HG02623 (cell line): ENCODE measurements at regions not wholly inside any gene's neighbourhood (a gene's known extent, or its start where the extent isn't known, plus 50 kb on each side); places are given as distances from the start of the nearest gene placed in this dataset.
"Not testable (repeated sequence)": the region's sequence is repeated elsewhere in the genome, so short reads cannot be mapped to it uniquely, and the experiment has no call there.

Experiments used
- ATAC-seq: cut with Tn5 transposase; IDR thresholded peaks from one replicate; pipeline ENCODE4 v1.9.1; 2021; ENCODE audit warnings: moderate library complexity; ENCODE audit not compliant: unreplicated experiment

- ATAC-seq = no peak
Observed at GRCh38 chr11:47928426-47928825, 51.9 kb upstream of the PTPRJ start.

- ATAC-seq = no peak
Observed at GRCh38 chr11:47924184-47924691, 56.1 kb upstream of the PTPRJ start.

GRCh38 chr11:47923667-47924066 lies 56.7 kb upstream of the PTPRJ start:
- no peak for ATAC-seq

- not testable (repeated sequence) for ATAC-seq
Observed at GRCh38 chr11:47921080-47921555, 59.2 kb upstream of the PTPRJ start.

GRCh38 chr11:47918882-47919495 lies 61.4 kb upstream of the PTPRJ start:
- no peak for ATAC-seq

- no peak for ATAC-seq
Observed at GRCh38 chr11:47918370-47918690, 62.0 kb upstream of the PTPRJ start.

GRCh38 chr11:47917599-47918369 lies 62.6 kb upstream of the PTPRJ start:
- ATAC-seq = no peak

GRCh38 chr11:47916361-47916841 lies 64.0 kb upstream of the PTPRJ start:
- ATAC-seq = no peak

GRCh38 chr11:47915783-47916182 lies 64.6 kb upstream of the PTPRJ start:
- ATAC-seq = no peak

GRCh38 chr11:47915374-47915773 lies 65.0 kb upstream of the PTPRJ start:
- ATAC-seq = no peak

- ATAC-seq = no peak
Observed at GRCh38 chr11:47914743-47915142, 65.6 kb upstream of the PTPRJ start.

- no peak for ATAC-seq
Observed at GRCh38 chr11:47913529-47914244, 65.5 kb upstream of the NUP160 start.

GRCh38 chr11:47912843-47913437 lies 64.8 kb upstream of the NUP160 start:
- no peak for ATAC-seq

- ATAC-seq = no peak
Observed at GRCh38 chr11:47911149-47911548, 63.0 kb upstream of the NUP160 start.

- no peak for ATAC-seq
Observed at GRCh38 chr11:47908198-47908597, 60.0 kb upstream of the NUP160 start.

- no peak for ATAC-seq
Observed at GRCh38 chr11:47907499-47907898, 59.3 kb upstream of the NUP160 start.

GRCh38 chr11:47906066-47906465 lies 57.9 kb upstream of the NUP160 start:
- no peak for ATAC-seq

- no peak for ATAC-seq
Observed at GRCh38 chr11:47905358-47906059, 57.4 kb upstream of the NUP160 start.

- no peak for ATAC-seq
Observed at GRCh38 chr11:47904808-47905207, 56.7 kb upstream of the NUP160 start.

GRCh38 chr11:47904048-47904447 lies 55.9 kb upstream of the NUP160 start:
- ATAC-seq = no peak

GRCh38 chr11:47899801-47900200 lies 51.7 kb upstream of the NUP160 start:
- peak; percentile 98 for ATAC-seq
